HG02840 (cell line): ENCODE measurements at regions not wholly inside any gene's neighbourhood (a gene's known extent, or its start where the extent isn't known, plus 50 kb on each side); places are given as distances from the start of the nearest gene placed in this dataset.
"Not testable (repeated sequence)": the region's sequence is repeated elsewhere in the genome, so short reads cannot be mapped to it uniquely, and the experiment has no call there.

ENCODE experiments used
- ATAC-seq: cut with Tn5 transposase; IDR thresholded peaks from one replicate; pipeline ENCODE4 v1.9.1; 2021; ENCODE audit warnings: mild to moderate bottlenecking, moderate library complexity, moderate number of reproducible peaks; ENCODE audit not compliant: unreplicated experiment, low FRiP score

GRCh38 chr15:84151205-84151931 lies 84.2 kb upstream of the GOLGA6L4 start:
- ATAC-seq, result no peak

- ATAC-seq, result not testable (repeated sequence)
Measured at GRCh38 chr15:84152381-84152979, 83.1 kb upstream of the GOLGA6L4 start.

GRCh38 chr15:84153655-84154140 lies 81.9 kb upstream of the GOLGA6L4 start:
- not testable (repeated sequence) for ATAC-seq

- ATAC-seq, result not testable (repeated sequence)
Measured at GRCh38 chr15:84154314-84154713, 81.3 kb upstream of the GOLGA6L4 start.

GRCh38 chr15:84154787-84155186 lies 80.8 kb upstream of the GOLGA6L4 start:
- not testable (repeated sequence) for ATAC-seq

GRCh38 chr15:84155792-84156587 lies 79.6 kb upstream of the GOLGA6L4 start:
- ATAC-seq, result not testable (repeated sequence)

GRCh38 chr15:84156588-84156840 lies 79.1 kb upstream of the GOLGA6L4 start:
- not testable (repeated sequence) for ATAC-seq

- not testable (repeated sequence) for ATAC-seq
Measured at GRCh38 chr15:84157056-84157632, 78.4 kb upstream of the GOLGA6L4 start.

GRCh38 chr15:84157857-84158256 lies 77.7 kb upstream of the GOLGA6L4 start:
- not testable (repeated sequence) for ATAC-seq

- ATAC-seq, result not testable (repeated sequence)
Measured at GRCh38 chr15:84159346-84160269, 76.0 kb upstream of the GOLGA6L4 start.

- not testable (repeated sequence) for ATAC-seq
Measured at GRCh38 chr15:84164423-84165292, 70.9 kb upstream of the GOLGA6L4 start.

- ATAC-seq, result not testable (repeated sequence)
Measured at GRCh38 chr15:84170029-84170428, 65.5 kb upstream of the GOLGA6L4 start.

GRCh38 chr15:84173231-84173610 lies 62.4 kb upstream of the GOLGA6L4 start:
- ATAC-seq, result not testable (repeated sequence)
